ENCODE measurements at regions not wholly inside any gene's neighbourhood (a gene's known extent, or its start where the extent isn't known, plus 50 kb on each side); places are given as distances from the start of the nearest gene placed in this dataset.

DNA sequence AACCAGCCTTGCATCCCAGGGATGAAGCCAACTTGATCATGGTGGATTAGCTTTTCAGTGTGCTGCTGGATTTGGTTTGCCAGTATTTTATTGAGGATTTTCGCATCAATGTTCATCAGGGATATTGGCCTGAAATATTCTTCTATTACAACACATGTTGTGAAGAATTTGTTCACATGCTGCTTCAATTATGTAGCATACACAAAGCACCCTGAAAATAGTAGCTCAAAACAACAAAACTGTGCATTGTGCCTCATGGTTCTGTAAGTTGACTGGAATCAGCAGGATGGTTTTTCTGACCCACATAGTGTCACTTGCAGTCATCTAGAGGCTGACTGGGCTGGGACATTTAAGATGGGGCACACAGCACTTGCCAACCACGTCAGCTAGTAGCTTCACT, 193.9 kb downstream of the SYK start:
- Histone ChIP-seq H3K27ac (ENCODE audit: low read depth, low read length) (0 out of 2 replicates have a peak overlapping the region, but pooled peaks have one; percentile 12), H3K36me3 (ENCODE audit: control insufficient read depth in 2 of 4, insufficient read depth in 4 of 4, low read length in 3 of 4) (no peaks in the 10 kb centered on the region), H3K14ac (ENCODE audit: insufficient read length) (no peak overlapping the region), H2BK15ac (ENCODE audit: low read length) (no peak overlapping the region), H3K23me2 (ENCODE audit: low read depth, low read length) (no peaks in the 10 kb centered on the region; the same call in 1 of the 2 replicates), H4K20me1 (replicated peaks in 1 of 2; ENCODE audit: control insufficient read depth in 1 of 2, insufficient read depth in 2 of 2, low read length in 2 of 2) (no peaks in the 10 kb centered on the region), H2BK20ac (ENCODE audit: low read length) (no peak overlapping the region), H3K23ac (ENCODE audit: insufficient read length) (no peak overlapping the region), H2BK120ac (replicated peaks; ENCODE audit: low read depth, low read length) (no peak overlapping the region), H3K4me2 (ENCODE audit: insufficient read depth in 1 of 2, low read depth in 2 of 2, low read length in 2 of 2) (peak overlapping the region in 1 of 2 experiments; percentile 28; a peak in 1 of 4 replicates), H2AFZ (ENCODE audit: low read length) (no peak overlapping the region), H2AK5ac (ENCODE audit: low read depth, low read length) (no peak overlapping the region), H3K79me2 (ENCODE audit: control insufficient read depth in 1 of 2, insufficient read depth in 2 of 2, low read length in 2 of 2) (no peaks in the 10 kb centered on the region), H3K4ac (replicated peaks; ENCODE audit: insufficient read length, low read depth, low read length) (no peak overlapping the region), H4K91ac (replicated peaks; ENCODE audit: insufficient read length, low read length) (no peak overlapping the region), H3K18ac (ENCODE audit: extremely low read depth, low read length) (no peak overlapping the region; the same call in 1 of the 2 replicates), H3K9me3 (ENCODE audit: insufficient read depth in 2 of 2, low read depth in 1 of 2, low read length in 1 of 2) (no peaks in the 10 kb centered on the region), H3K4me3 (ENCODE audit: extremely low read depth in 1 of 4, insufficient read depth in 2 of 4, low read depth in 3 of 4, low read length in 4 of 4) (no peak overlapping the region), H2BK12ac (ENCODE audit: low read depth, low read length) (no peak overlapping the region), H3K27me3 (replicated peaks in 1 of 4; ENCODE audit: control insufficient read depth in 3 of 4, extremely low read depth in 1 of 4, insufficient read depth in 3 of 4, low read length in 3 of 4) (no peaks in the 10 kb centered on the region), H3K4me1 (replicated peaks in 1 of 4; ENCODE audit: control insufficient read depth in 3 of 4, insufficient read depth in 4 of 4, low read length in 3 of 4) (peaks cover 2 to 7% (median 3%) of the 10 kb centered on the region in 4 experiments; a peak in 4 of 7 replicates), H3K9ac (replicated peaks in 1 of 4; ENCODE audit: extremely low read depth in 1 of 4, low read depth in 3 of 4, low read length in 3 of 4) (no peak overlapping the region), H4K5ac (ENCODE audit: insufficient read length, low read depth, low read length) (no peak overlapping the region), H3K56ac (replicated peaks; ENCODE audit: insufficient read length, low read depth, low read length) (no peak overlapping the region), H3K79me1 (ENCODE audit: low read depth, low read length) (no peaks in the 10 kb centered on the region), H4K8ac (ENCODE audit: extremely low read depth, insufficient read depth, low read length) (no peak overlapping the region), H2BK5ac (ENCODE audit: low read depth, low read length) (no peak overlapping the region)
- DNase-seq (ENCODE audit: low read depth in 1 of 2, low spot score in 2 of 2) (no peak), FAIRE-seq (no peak)
- ChIA-PET CTCF (ENCODE audit: partially characterized antibody) (interaction anchor here (1.6 kb wide), 2 partner anchors 9 to 11 kb away, joined by 4 to 5 read pairs; no protein-coding TSS in a partner anchor), POLR2A (ENCODE audit: partially characterized antibody) (no interaction called here)
- WGBS, 2 experiments (ENCODE audit: extremely low coverage in 1 of 2, insufficient coverage in 1 of 2, insufficient read length in 1 of 2, insufficient replicate concordance in 2 of 2, low coverage in 1 of 2, low lambda C conversion rate in 2 of 2, missing lambda C conversion rate in 1 of 2): 95% methylated on average over 2 of the region's 2 CpGs; no CpG with 5 or more reads in 1 of the 2 experiments
- TF ChIP-seq GTF2F1 (IDR thresholded peaks at IDR 0.05; ENCODE audit: borderline replicate concordance, low read depth, low read length): no peak
- no peak for TF ChIP-seq KDM4A (IDR thresholded peaks at IDR 0.05; ENCODE audit: low read depth, low read length, severe bottlenecking)
- TF ChIP-seq NANOG (IDR thresholded peaks at IDR 0.05; ENCODE audit: insufficient read depth, low read depth, low read length, poor library complexity, severe bottlenecking): no peak
- no peak for TF ChIP-seq EGR1 (IDR thresholded peaks at IDR 0.05; ENCODE audit: borderline replicate concordance, low read depth, low read length)
- TF ChIP-seq CREB1 (IDR thresholded peaks at IDR 0.05): no peak
- no peak for TF ChIP-seq EP300 (IDR thresholded peaks at IDR 0.05; ENCODE audit: borderline replicate concordance in 1 of 2, low read depth in 2 of 2, low read length in 2 of 2)
- TF ChIP-seq RBBP5 (IDR thresholded peaks at IDR 0.05; ENCODE audit: borderline replicate concordance, low read depth, low read length): no peak
- TF ChIP-seq TAF7 (optimal IDR thresholded peaks at IDR 0.05; ENCODE audit: borderline replicate concordance, low read depth, low read length): no peak
- no peak for TF ChIP-seq SAP30 (IDR thresholded peaks at IDR 0.05; ENCODE audit: insufficient read depth, insufficient replicate concordance, low read length)
- TF ChIP-seq, protein P1, sequence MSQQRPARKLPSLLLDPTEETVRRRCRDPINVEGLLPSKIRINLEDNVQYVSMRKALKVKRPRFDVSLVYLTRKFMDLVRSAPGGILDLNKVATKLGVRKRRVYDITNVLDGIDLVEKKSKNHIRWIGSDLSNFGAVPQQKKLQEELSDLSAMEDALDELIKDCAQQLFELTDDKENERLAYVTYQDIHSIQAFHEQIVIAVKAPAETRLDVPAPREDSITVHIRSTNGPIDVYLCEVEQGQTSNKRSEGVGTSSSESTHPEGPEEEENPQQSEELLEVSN (IDR thresholded peaks at IDR 0.05): no peak
- no peak for TF ChIP-seq HDAC2 (IDR thresholded peaks at IDR 0.05; ENCODE audit: borderline replicate concordance in 1 of 2, low read depth in 2 of 2, low read length in 2 of 2)
- no peak for TF ChIP-seq GABPA (IDR thresholded peaks at IDR 0.05; ENCODE audit: borderline replicate concordance, insufficient read depth, low read length)
